DND-41 (cell line): ENCODE measurements at regions not wholly inside any gene's neighbourhood (a gene's known extent, or its start where the extent isn't known, plus 50 kb on each side); places are given as distances from the start of the nearest gene placed in this dataset.

Experiments used
- ATAC-seq: fragments of 200-7000 bp; cut with Tn5 transposase; 3 replicates; pipeline ENCODE4 v1.9.1; 2021; ENCODE audit warnings: low read depth; ENCODE audit not compliant: insufficient read depth
- DNase-seq: peaks from one replicate; pipeline ENCODE4 v3.0.0-alpha.2; 2020
- H2AFZ ChIP-seq: 2 replicates; pipeline ENCODE4 v1.6.0; 2012; ENCODE audit warnings: low read depth, low read length
- H3K27ac ChIP-seq: 2 replicates; pipeline ENCODE4 v1.5.1; 2012; ENCODE audit warnings: low read length, inconsistent platforms
- H3K27me3 ChIP-seq: fragments of 200-600 bp; sonication (generic); 2 replicates; pipeline ENCODE4 v1.6.0; 2012; ENCODE audit warnings: low read length, mild to moderate bottlenecking, inconsistent platforms; ENCODE audit not compliant: insufficient read depth, poor library complexity
- H3K36me3 ChIP-seq: 2 replicates; pipeline ENCODE4 v1.5.1; 2012; ENCODE audit warnings: low read length, inconsistent platforms; ENCODE audit not compliant: insufficient read depth
- H3K4me1 ChIP-seq: 2 replicates; pipeline ENCODE4 v1.5.1; 2012; ENCODE audit warnings: mild to moderate bottlenecking, low read length; ENCODE audit not compliant: insufficient read depth
- H3K4me2 ChIP-seq: 2 replicates; pipeline ENCODE4 v1.6.0; 2012; ENCODE audit warnings: mild to moderate bottlenecking, moderate library complexity, low read length, inconsistent platforms; ENCODE audit not compliant: insufficient read depth
- H3K4me3 ChIP-seq, 2 experiments: fragments of 200-600 bp in 1 of 2; shearing (Covaris generic) in 1 of 2; 2 replicates each; pipeline ENCODE4 v1.5.1; 2012 to 2016; ENCODE audit warnings: inconsistent platforms in 2 of 2, low read length in 2 of 2, mild to moderate bottlenecking in 2 of 2, low read depth in 1 of 2, moderate library complexity in 1 of 2
- H3K79me2 ChIP-seq: 2 replicates; pipeline ENCODE4 v1.6.0; 2012; ENCODE audit warnings: low read length, inconsistent platforms; ENCODE audit not compliant: insufficient read depth
- H3K9ac ChIP-seq: 2 replicates; pipeline ENCODE4 v1.6.0; 2012; ENCODE audit warnings: low read depth, mild to moderate bottlenecking, inconsistent platforms, low read length, moderate library complexity
- H3K9me3 ChIP-seq: 2 replicates; pipeline ENCODE4 v1.5.1; 2012; ENCODE audit warnings: low read length, moderate library complexity, mild to moderate bottlenecking, inconsistent platforms; ENCODE audit not compliant: insufficient read depth, severe bottlenecking
- H4K20me1 ChIP-seq: 2 replicates; pipeline ENCODE4 v1.6.0; 2012; ENCODE audit warnings: low read length; ENCODE audit not compliant: insufficient read depth
- CTCF ChIP-seq: IDR thresholded peaks from 2 replicates; pipeline ENCODE4 v1.5.1; 2012; ENCODE audit warnings: borderline replicate concordance, low read length, moderate library complexity, mild to moderate bottlenecking; ENCODE audit not compliant: poor library complexity, severe bottlenecking; ENCODE audit errors: extremely low read depth
- EZH2 ChIP-seq: IDR thresholded peaks from 3 replicates; pipeline ENCODE4 v1.6.1; 2012; ENCODE audit warnings: borderline replicate concordance, low read depth, mild to moderate bottlenecking, moderate library complexity, low read length, inconsistent platforms; ENCODE audit not compliant: severe bottlenecking

- no peak for ATAC-seq
- DNase-seq, result no peak
- Histone ChIP-seq H3K4me1 (no peaks in the 10 kb centered on the region), H3K79me2 (no peaks in the 10 kb centered on the region), H3K27me3 (no peaks in the 10 kb centered on the region), H2AFZ (no peak overlapping the region), H3K36me3 (no peaks in the 10 kb centered on the region), H3K4me3 (no peak overlapping the region), H3K9ac (no peak overlapping the region), H3K9me3 (no peaks in the 10 kb centered on the region), H4K20me1 (no peaks in the 10 kb centered on the region), H3K4me2 (no peak overlapping the region), H3K27ac (no peak overlapping the region)
- TF ChIP-seq CTCF (no peak), EZH2 (no peak)
Observed at GRCh38 chr12:30858471-30858870, 68.1 kb upstream of the TSPAN11 start.

GRCh38 chr12:30853561-30854133 is 72.9 kb upstream of the TSPAN11 start:
- no peak overlapping the region for H3K4me3 ChIP-seq
- no peak for DNase-seq
- no peaks in the 10 kb centered on the region for H3K36me3 ChIP-seq
- no peak overlapping the region for H3K27ac ChIP-seq
- H3K9ac ChIP-seq, result no peak overlapping the region
- no peaks in the 10 kb centered on the region for H3K79me2 ChIP-seq
- no peak overlapping the region for H3K4me2 ChIP-seq
- no peaks in the 10 kb centered on the region for H4K20me1 ChIP-seq
- H3K27me3 ChIP-seq, result no peaks in the 10 kb centered on the region
- no peak overlapping the region for H2AFZ ChIP-seq
- ATAC-seq, result no peak
- TF ChIP-seq EZH2, result no peak
- TF ChIP-seq CTCF, result no peak
- H3K9me3 ChIP-seq, result no peaks in the 10 kb centered on the region
- peaks cover 9% of the 10 kb centered on the region; the same call in 1 of the 2 replicates for H3K4me1 ChIP-seq

GRCh38 chr12:30850684-30851083 is 75.9 kb upstream of the TSPAN11 start:
- peak overlapping the region; percentile 85; the same call in 1 of the 2 replicates for H3K4me2 ChIP-seq
- no peak for DNase-seq

More at GRCh38 chr12:30850684-30851083, 75.9 kb upstream of the TSPAN11 start:
- Histone ChIP-seq H2AFZ (no peak overlapping the region), H3K9me3 (no peaks in the 10 kb centered on the region), H3K4me3 (no peak overlapping the region; a peak in 1 of 4 replicates), H3K79me2 (no peaks in the 10 kb centered on the region), H3K27me3 (no peaks in the 10 kb centered on the region), H3K36me3 (no peaks in the 10 kb centered on the region), H3K9ac (no peak overlapping the region), H4K20me1 (no peaks in the 10 kb centered on the region), H3K4me1 (peaks cover 9% of the 10 kb centered on the region; the same call in 1 of the 2 replicates), H3K27ac (no peak overlapping the region)
- TF ChIP-seq CTCF (no peak), EZH2 (no peak)
- no peak for ATAC-seq
